ENCODE measurements at regions not wholly inside any gene's neighbourhood (a gene's known extent, or its start where the extent isn't known, plus 50 kb on each side); places are given as distances from the start of the nearest gene placed in this dataset.

GRCh38 chr9:20178679-20179078, 389.8 kb upstream of the SLC24A2 start:
- Histone ChIP-seq H3K27me3 (no peaks in the 10 kb centered on the region), H3K4me3 (ENCODE audit: low read depth, low read length) (no peak overlapping the region), H3K9me3 (no peaks in the 10 kb centered on the region), H3K36me3 (no peaks in the 10 kb centered on the region), H3K4me1 (no peaks in the 10 kb centered on the region)
- no peak for TF ChIP-seq CTCF (IDR thresholded peaks at IDR 0.05; ENCODE audit: low read depth, low read length)
- DNase-seq, result no peak

- Histone ChIP-seq H3K4me1 (no peaks in the 10 kb centered on the region), H3K36me3 (no peaks in the 10 kb centered on the region), H3K9me3 (no peaks in the 10 kb centered on the region), H3K27me3 (no peaks in the 10 kb centered on the region), H3K4me3 (ENCODE audit: low read depth, low read length) (no peak overlapping the region)
- no peak for DNase-seq
- TF ChIP-seq CTCF (IDR thresholded peaks at IDR 0.05; ENCODE audit: low read depth, low read length), result no peak
These were observed 389.4 kb upstream of the SLC24A2 start for GRCh38 chr9:20178197-20178596.

- no peaks in the 10 kb centered on the region for H3K36me3 ChIP-seq
- H3K9me3 ChIP-seq, result no peaks in the 10 kb centered on the region
- no peaks in the 10 kb centered on the region for H3K27me3 ChIP-seq
- no peak for TF ChIP-seq CTCF (IDR thresholded peaks at IDR 0.05; ENCODE audit: low read depth, low read length)
- H3K4me1 ChIP-seq, result no peaks in the 10 kb centered on the region
- no peak for DNase-seq
- H3K4me3 ChIP-seq (ENCODE audit: low read depth, low read length), result no peak overlapping the region
These were observed 381.3 kb upstream of the SLC24A2 start for GRCh38 chr9:20170122-20170521.

- Histone ChIP-seq H3K36me3 (no peaks in the 10 kb centered on the region), H3K4me3 (ENCODE audit: low read depth, low read length) (no peak overlapping the region), H3K9me3 (no peaks in the 10 kb centered on the region), H3K4me1 (no peaks in the 10 kb centered on the region), H3K27me3 (no peaks in the 10 kb centered on the region)
- DNase-seq, result no peak
- TF ChIP-seq CTCF (IDR thresholded peaks at IDR 0.05; ENCODE audit: low read depth, low read length), result no peak
These were observed 363.4 kb upstream of the SLC24A2 start for GRCh38 chr9:20152151-20152725.

- Histone ChIP-seq H3K9me3 (no peaks in the 10 kb centered on the region), H3K27me3 (no peaks in the 10 kb centered on the region), H3K36me3 (no peaks in the 10 kb centered on the region), H3K4me1 (no peaks in the 10 kb centered on the region), H3K4me3 (ENCODE audit: low read depth, low read length) (no peak overlapping the region)
- no peak for TF ChIP-seq CTCF (IDR thresholded peaks at IDR 0.05; ENCODE audit: low read depth, low read length)
- no peak for DNase-seq
These were observed 359.6 kb upstream of the SLC24A2 start for GRCh38 chr9:20148416-20148815.

GRCh38 chr9:20144197-20144596, 355.4 kb upstream of the SLC24A2 start:
- H3K36me3 ChIP-seq, result no peaks in the 10 kb centered on the region
- H3K9me3 ChIP-seq, result no peaks in the 10 kb centered on the region
- no peaks in the 10 kb centered on the region for H3K4me1 ChIP-seq
- no peaks in the 10 kb centered on the region for H3K27me3 ChIP-seq
- TF ChIP-seq CTCF (IDR thresholded peaks at IDR 0.05; ENCODE audit: low read depth, low read length), result no peak
- H3K4me3 ChIP-seq (ENCODE audit: low read depth, low read length), result no peak overlapping the region
- no peak for DNase-seq

Measured in BE2C (cell line).